ENCODE measurements at regions not wholly inside any gene's neighbourhood (a gene's known extent, or its start where the extent isn't known, plus 50 kb on each side); places are given as distances from the start of the nearest gene placed in this dataset.

GRCh38 chr21:38054334-38054733 lies 138.1 kb upstream of the KCNJ6 start:
- H3K79me2 ChIP-seq (ENCODE audit: insufficient read depth, low read depth): no peaks in the 10 kb centered on the region
- H2AFZ ChIP-seq (ENCODE audit: low read depth): no peak overlapping the region
- H3K4me1 ChIP-seq (ENCODE audit: low read depth, poor library complexity, severe bottlenecking): no peaks in the 10 kb centered on the region
- no peaks in the 10 kb centered on the region for H4K20me1 ChIP-seq (ENCODE audit: insufficient read depth)
- no peak overlapping the region for H3K27ac ChIP-seq
- no peak overlapping the region for H3K9ac ChIP-seq
- no peak overlapping the region for H3K4me2 ChIP-seq
- H3K36me3 ChIP-seq (ENCODE audit: insufficient read depth): no peaks in the 10 kb centered on the region
- H3K4me3 ChIP-seq (IDR thresholded peaks at IDR 0.05; ENCODE audit: insufficient read depth, low read depth, low read length): no peak overlapping the region
- TF ChIP-seq, protein P1, sequence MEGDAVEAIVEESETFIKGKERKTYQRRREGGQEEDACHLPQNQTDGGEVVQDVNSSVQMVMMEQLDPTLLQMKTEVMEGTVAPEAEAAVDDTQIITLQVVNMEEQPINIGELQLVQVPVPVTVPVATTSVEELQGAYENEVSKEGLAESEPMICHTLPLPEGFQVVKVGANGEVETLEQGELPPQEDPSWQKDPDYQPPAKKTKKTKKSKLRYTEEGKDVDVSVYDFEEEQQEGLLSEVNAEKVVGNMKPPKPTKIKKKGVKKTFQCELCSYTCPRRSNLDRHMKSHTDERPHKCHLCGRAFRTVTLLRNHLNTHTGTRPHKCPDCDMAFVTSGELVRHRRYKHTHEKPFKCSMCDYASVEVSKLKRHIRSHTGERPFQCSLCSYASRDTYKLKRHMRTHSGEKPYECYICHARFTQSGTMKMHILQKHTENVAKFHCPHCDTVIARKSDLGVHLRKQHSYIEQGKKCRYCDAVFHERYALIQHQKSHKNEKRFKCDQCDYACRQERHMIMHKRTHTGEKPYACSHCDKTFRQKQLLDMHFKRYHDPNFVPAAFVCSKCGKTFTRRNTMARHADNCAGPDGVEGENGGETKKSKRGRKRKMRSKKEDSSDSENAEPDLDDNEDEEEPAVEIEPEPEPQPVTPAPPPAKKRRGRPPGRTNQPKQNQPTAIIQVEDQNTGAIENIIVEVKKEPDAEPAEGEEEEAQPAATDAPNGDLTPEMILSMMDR (conservative IDR thresholded peaks at IDR 0.05; ENCODE audit: low read depth, low read length): no peak
- H3K27me3 ChIP-seq (ENCODE audit: insufficient read depth, low read depth): no peaks in the 10 kb centered on the region

DNA sequence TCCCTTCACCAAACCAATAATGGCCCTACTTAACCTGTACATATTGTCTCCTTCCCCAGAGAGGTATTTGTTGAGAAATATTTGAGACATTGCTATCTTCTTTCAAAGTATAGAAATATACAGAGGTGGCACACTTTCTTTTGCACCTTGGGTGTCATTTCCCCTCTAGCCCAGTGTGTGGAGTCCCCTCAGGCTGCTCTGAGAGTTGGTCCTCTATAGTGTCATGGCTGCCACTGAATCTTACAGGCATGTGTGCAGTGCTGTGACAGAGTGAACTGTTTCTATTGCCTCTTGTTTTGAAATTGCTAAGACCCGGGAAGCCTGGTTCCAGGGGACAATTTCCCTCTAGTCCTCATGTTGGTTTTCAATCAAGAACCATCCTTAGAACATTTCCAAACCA lies 140.2 kb upstream of the KCNJ6 start:
- Histone ChIP-seq H3K4me2 (no peak overlapping the region), H3K4me1 (ENCODE audit: low read depth, poor library complexity, severe bottlenecking) (no peaks in the 10 kb centered on the region), H3K9ac (no peak overlapping the region), H3K79me2 (ENCODE audit: insufficient read depth, low read depth) (no peaks in the 10 kb centered on the region), H4K20me1 (ENCODE audit: insufficient read depth) (no peaks in the 10 kb centered on the region), H2AFZ (ENCODE audit: low read depth) (no peak overlapping the region), H3K27ac (no peak overlapping the region), H3K27me3 (ENCODE audit: insufficient read depth, low read depth) (no peaks in the 10 kb centered on the region), H3K4me3 (IDR thresholded peaks at IDR 0.05; ENCODE audit: insufficient read depth, low read depth, low read length) (no peak overlapping the region), H3K36me3 (ENCODE audit: insufficient read depth) (no peaks in the 10 kb centered on the region)
- TF ChIP-seq, protein P1 (conservative IDR thresholded peaks at IDR 0.05; ENCODE audit: low read depth, low read length): no peak

DNA sequence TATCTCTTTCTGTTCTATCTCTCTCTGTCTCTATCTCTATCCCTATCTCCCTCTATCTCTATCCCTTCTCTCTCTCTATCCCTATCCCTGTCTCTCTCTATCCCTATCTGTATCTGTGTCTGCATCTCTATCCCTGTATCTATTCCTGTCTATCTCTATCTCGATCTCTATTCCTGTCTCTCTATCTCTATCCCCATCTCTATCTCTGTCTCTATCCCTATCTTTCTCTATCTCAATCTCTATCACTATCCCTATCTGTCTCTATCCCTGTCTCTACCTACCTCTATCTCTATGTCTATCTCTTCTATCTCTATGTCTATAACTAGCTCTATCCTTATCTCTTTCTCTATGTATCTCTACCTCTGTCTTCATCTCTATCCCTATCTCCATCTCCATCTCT lies 141.4 kb upstream of the KCNJ6 start:
- no peak overlapping the region for H3K9ac ChIP-seq

GRCh38 chr21:38060533-38060932 lies 144.3 kb upstream of the KCNJ6 start:
- no peak overlapping the region for H3K4me3 ChIP-seq (IDR thresholded peaks at IDR 0.05; ENCODE audit: insufficient read depth, low read depth, low read length)
- TF ChIP-seq, protein P1 (conservative IDR thresholded peaks at IDR 0.05; ENCODE audit: low read depth, low read length): no peak
- no peaks in the 10 kb centered on the region for H3K36me3 ChIP-seq (ENCODE audit: insufficient read depth)
- no peaks in the 10 kb centered on the region for H3K4me1 ChIP-seq (ENCODE audit: low read depth, poor library complexity, severe bottlenecking)
- no peaks in the 10 kb centered on the region for H4K20me1 ChIP-seq (ENCODE audit: insufficient read depth)
- no peaks in the 10 kb centered on the region for H3K27me3 ChIP-seq (ENCODE audit: insufficient read depth, low read depth)
- no peak overlapping the region for H3K4me2 ChIP-seq
- no peak overlapping the region for H2AFZ ChIP-seq (ENCODE audit: low read depth)
- H3K79me2 ChIP-seq (ENCODE audit: insufficient read depth, low read depth): no peaks in the 10 kb centered on the region
- no peak overlapping the region for H3K27ac ChIP-seq
- H3K9ac ChIP-seq: no peak overlapping the region

More for the DNA sequence above, 141.4 kb upstream of the KCNJ6 start:
- Histone ChIP-seq H3K27ac (no peak overlapping the region), H3K4me2 (no peak overlapping the region), H3K4me1 (ENCODE audit: low read depth, poor library complexity, severe bottlenecking) (no peaks in the 10 kb centered on the region), H3K4me3 (IDR thresholded peaks at IDR 0.05; ENCODE audit: insufficient read depth, low read depth, low read length) (no peak overlapping the region), H2AFZ (ENCODE audit: low read depth) (no peak overlapping the region), H3K36me3 (ENCODE audit: insufficient read depth) (no peaks in the 10 kb centered on the region), H3K79me2 (ENCODE audit: insufficient read depth, low read depth) (no peaks in the 10 kb centered on the region), H4K20me1 (ENCODE audit: insufficient read depth) (no peaks in the 10 kb centered on the region), H3K27me3 (ENCODE audit: insufficient read depth, low read depth) (no peaks in the 10 kb centered on the region)
- TF ChIP-seq, protein P1 (conservative IDR thresholded peaks at IDR 0.05; ENCODE audit: low read depth, low read length): no peak

All from KMS-11 (cell line).